ENCODE measurements at regions not wholly inside any gene's neighbourhood (a gene's known extent, or its start where the extent isn't known, plus 50 kb on each side); places are given as distances from the start of the nearest gene placed in this dataset.

DNA sequence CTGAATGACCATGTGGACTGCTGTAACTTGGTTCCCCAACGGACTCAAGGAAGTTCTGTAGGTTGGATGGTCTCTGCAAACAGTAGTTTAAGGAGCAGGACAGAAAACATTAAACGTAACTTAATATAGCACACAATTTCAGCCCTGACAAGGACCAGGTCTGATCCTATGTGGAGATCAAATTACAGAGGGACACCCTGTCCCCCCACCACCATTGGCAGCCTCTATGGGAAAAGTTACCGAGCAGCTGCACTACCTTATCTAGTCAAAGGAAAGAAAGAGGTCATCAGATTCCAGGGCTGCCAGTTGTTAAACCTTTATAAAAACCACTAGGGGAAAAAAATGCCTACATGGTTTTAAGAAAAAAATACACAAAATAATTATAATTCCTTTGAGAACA, 191.5 kb upstream of the RSPO3 start:
- DNase-seq (ENCODE audit: low read depth, low spot score) (no peak), FAIRE-seq (no peak), ATAC-seq (no peak)
- SMC1A ChIA-PET (ENCODE audit: uncharacterized antibody, unreplicated experiment), result no interaction called here
- Histone ChIP-seq H3K27ac (ENCODE audit: control insufficient read depth, insufficient read depth) (no peak overlapping the region), H2AFZ (ENCODE audit: control insufficient read depth, low read depth, low read length) (no peak overlapping the region), H3K4me2 (ENCODE audit: control insufficient read depth, insufficient read depth) (no peak overlapping the region), H3K27me3 (replicated peaks in 1 of 2; ENCODE audit: control insufficient read depth in 2 of 2, insufficient read depth in 2 of 2, low read length in 1 of 2) (no peaks in the 10 kb centered on the region; a peak in 1 of 4 replicates), H3K4me3 (no peak overlapping the region), H3K9ac (ENCODE audit: control insufficient read depth, insufficient read depth, low read length) (no peak overlapping the region), H3K4me1 (ENCODE audit: control insufficient read depth, insufficient read depth, low read length) (no peaks in the 10 kb centered on the region), H3K36me3 (ENCODE audit: control insufficient read depth in 2 of 2, insufficient read depth in 2 of 2, low read length in 1 of 2) (no peaks in the 10 kb centered on the region), H3K9me3 (replicated peaks; ENCODE audit: control insufficient read depth, insufficient read depth, low read length) (no peaks in the 10 kb centered on the region), H3K79me2 (ENCODE audit: control insufficient read depth, insufficient read depth, low read length) (no peaks in the 10 kb centered on the region), H4K20me1 (ENCODE audit: control insufficient read depth, insufficient read depth) (no peaks in the 10 kb centered on the region)
- CTCF ChIA-PET, result no interaction called here
- intact Hi-C loops (cut with micrococcal nuclease; ENCODE audit: unreplicated experiment) (no loop called here), in situ Hi-C loops (cut with MboI) (no loop called here)
- no TSS peak for BruUV-seq (replicated peaks)
- RAD21 ChIA-PET (ENCODE audit: unreplicated experiment), result no interaction called here
- no peak for TF ChIP-seq SKIL (IDR thresholded peaks at IDR 0.05; ENCODE audit: low read depth, poor library complexity, severe bottlenecking)
- no peak for TF ChIP-seq SREBF2 (IDR thresholded peaks at IDR 0.05; ENCODE audit: low read length)
- no peak for TF ChIP-seq STAT1 (conservative IDR thresholded peaks at IDR 0.05)
- no peak for TF ChIP-seq FOXM1 (IDR thresholded peaks at IDR 0.05; ENCODE audit: low read depth, low read length)
- TF ChIP-seq, protein P1, sequence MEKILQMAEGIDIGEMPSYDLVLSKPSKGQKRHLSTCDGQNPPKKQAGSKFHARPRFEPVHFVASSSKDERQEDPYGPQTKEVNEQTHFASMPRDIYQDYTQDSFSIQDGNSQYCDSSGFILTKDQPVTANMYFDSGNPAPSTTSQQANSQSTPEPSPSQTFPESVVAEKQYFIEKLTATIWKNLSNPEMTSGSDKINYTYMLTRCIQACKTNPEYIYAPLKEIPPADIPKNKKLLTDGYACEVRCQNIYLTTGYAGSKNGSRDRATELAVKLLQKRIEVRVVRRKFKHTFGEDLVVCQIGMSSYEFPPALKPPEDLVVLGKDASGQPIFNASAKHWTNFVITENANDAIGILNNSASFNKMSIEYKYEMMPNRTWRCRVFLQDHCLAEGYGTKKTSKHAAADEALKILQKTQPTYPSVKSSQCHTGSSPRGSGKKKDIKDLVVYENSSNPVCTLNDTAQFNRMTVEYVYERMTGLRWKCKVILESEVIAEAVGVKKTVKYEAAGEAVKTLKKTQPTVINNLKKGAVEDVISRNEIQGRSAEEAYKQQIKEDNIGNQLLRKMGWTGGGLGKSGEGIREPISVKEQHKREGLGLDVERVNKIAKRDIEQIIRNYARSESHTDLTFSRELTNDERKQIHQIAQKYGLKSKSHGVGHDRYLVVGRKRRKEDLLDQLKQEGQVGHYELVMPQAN (conservative IDR thresholded peaks at IDR 0.05), result no peak
- TF ChIP-seq ETV6 (conservative IDR thresholded peaks at IDR 0.05 in 1 of 2, IDR thresholded peaks at IDR 0.05 in 1 of 2; ENCODE audit: borderline replicate concordance in 1 of 2, low read depth in 1 of 2), result no peak
- TF ChIP-seq KLF5 (IDR thresholded peaks at IDR 0.05; ENCODE audit: partially characterized antibody), result no peak
- TF ChIP-seq CREM (IDR thresholded peaks at IDR 0.05; ENCODE audit: low read depth), result no peak
- TF ChIP-seq SMAD5 (IDR thresholded peaks at IDR 0.05; ENCODE audit: low read depth), result no peak
- no peak for TF ChIP-seq MEF2A (IDR thresholded peaks at IDR 0.05; ENCODE audit: insufficient read depth, low read depth, low read length)
- no peak for TF ChIP-seq ZSCAN29 (IDR thresholded peaks at IDR 0.05)
- TF ChIP-seq CHD4 (IDR thresholded peaks at IDR 0.05), result no peak
- WGBS (ENCODE audit: insufficient coverage, insufficient replicate concordance, low lambda C conversion rate, missing lambda C conversion rate), result 13% methylated on average over 3 of the region's 3 CpGs
- POLR2A ChIA-PET, result no interaction called here

Measured in GM12878 (cell line).